ENCODE measurements at regions not wholly inside any gene's neighbourhood (a gene's known extent, or its start where the extent isn't known, plus 50 kb on each side); places are given as distances from the start of the nearest gene placed in this dataset.

GRCh38 chr11:92149996-92150395, 74.6 kb upstream of the FAT3 start:
- POLR2A ChIA-PET, result no interaction called here
- Histone ChIP-seq H3K36me3 (replicated peaks in 1 of 2; ENCODE audit: control extremely low read depth in 1 of 2, control insufficient read depth in 1 of 2, extremely low read depth in 1 of 2, insufficient read depth in 2 of 2, low read length in 1 of 2) (no peaks in the 10 kb centered on the region), H3K79me2 (ENCODE audit: control insufficient read depth, insufficient read depth, low read length) (no peaks in the 10 kb centered on the region), H2AFZ (ENCODE audit: insufficient read depth, low read depth, low read length, poor library complexity, severe bottlenecking) (no peak overlapping the region), H3K4me1 (ENCODE audit: control insufficient read depth in 2 of 2, insufficient read depth in 2 of 2, low read length in 2 of 2) (no peaks in the 10 kb centered on the region), H4K20me1 (ENCODE audit: control insufficient read depth, insufficient read depth, low read length, poor library complexity, severe bottlenecking) (no peaks in the 10 kb centered on the region), H3K27me3 (replicated peaks in 1 of 4; ENCODE audit: control extremely low read depth in 1 of 4, control insufficient read depth in 3 of 4, insufficient read depth in 4 of 4, low read length in 3 of 4) (no peaks in the 10 kb centered on the region), H3K4me2 (replicated peaks; ENCODE audit: low read depth, low read length, poor library complexity, severe bottlenecking) (no peak overlapping the region), H3K9ac (ENCODE audit: low read length) (no peak overlapping the region), H3K27ac (ENCODE audit: low read length in 2 of 2) (no peak overlapping the region), H3K9me3 (ENCODE audit: control extremely low read depth in 1 of 3, control insufficient read depth in 2 of 3, insufficient read depth in 1 of 3, low read length in 2 of 3) (no peaks in the 10 kb centered on the region), H3K4me3 (ENCODE audit: control extremely low read depth in 1 of 5, extremely low read depth in 1 of 5, insufficient read depth in 1 of 5, low read depth in 2 of 5, low read length in 4 of 5) (no peak overlapping the region)
- H3K27ac Mint-ChIP-seq, result no peak overlapping the region
- CTCF ChIA-PET, result no interaction called here
- H3K9me3 Mint-ChIP-seq (ENCODE audit: insufficient read depth), result no peaks in the 10 kb centered on the region
- no peak overlapping the region for H3K4me3 Mint-ChIP-seq
- intact Hi-C loops (cut with micrococcal nuclease), result no loop called here
- no peaks in the 10 kb centered on the region for H3K4me1 Mint-ChIP-seq
- no peaks in the 10 kb centered on the region for H3K27me3 Mint-ChIP-seq
- no peak for TF ChIP-seq EZH2 (IDR thresholded peaks at IDR 0.05; ENCODE audit: borderline replicate concordance, insufficient read depth, low read depth, low read length, poor library complexity, severe bottlenecking)
- no peak for TF ChIP-seq CTCF (IDR thresholded peaks at IDR 0.05)
- ATAC-seq (ENCODE audit: low read depth) (no peak), DNase-seq (no peak)
- 39% methylated on average over 2 of the region's 2 CpGs for WGBS (ENCODE audit: insufficient coverage)

- Mint-ChIP-seq H3K4me1 (no peaks in the 10 kb centered on the region), H3K4me3 (no peak overlapping the region), H3K27me3 (no peaks in the 10 kb centered on the region), H3K27ac (no peak overlapping the region), H3K9me3 (ENCODE audit: insufficient read depth) (no peaks in the 10 kb centered on the region)
- no peak for ATAC-seq (ENCODE audit: low read depth)
- POLR2A ChIA-PET, result no interaction called here
- no peak overlapping the region for H3K4me3 ChIP-seq (ENCODE audit: control extremely low read depth in 1 of 5, extremely low read depth in 1 of 5, insufficient read depth in 1 of 5, low read depth in 2 of 5, low read length in 4 of 5)
- H3K27ac ChIP-seq (ENCODE audit: low read length in 2 of 2), result no peak overlapping the region
- no peak for TF ChIP-seq EZH2 (IDR thresholded peaks at IDR 0.05; ENCODE audit: borderline replicate concordance, insufficient read depth, low read depth, low read length, poor library complexity, severe bottlenecking)
- TF ChIP-seq CTCF (IDR thresholded peaks at IDR 0.05), result no peak
- H3K4me2 ChIP-seq (replicated peaks; ENCODE audit: low read depth, low read length, poor library complexity, severe bottlenecking), result no peak overlapping the region
- intact Hi-C loops (cut with micrococcal nuclease), result no loop called here
- no peak overlapping the region for H3K9ac ChIP-seq (ENCODE audit: low read length)
- H3K79me2 ChIP-seq (ENCODE audit: control insufficient read depth, insufficient read depth, low read length), result no peaks in the 10 kb centered on the region
- H2AFZ ChIP-seq (ENCODE audit: insufficient read depth, low read depth, low read length, poor library complexity, severe bottlenecking), result no peak overlapping the region
- H3K9me3 ChIP-seq (ENCODE audit: control extremely low read depth in 1 of 3, control insufficient read depth in 2 of 3, insufficient read depth in 1 of 3, low read length in 2 of 3), result peaks cover 0 to 1% (median 0%) of the 10 kb centered on the region in 3 donors
- CTCF ChIA-PET, result no interaction called here
- no peaks in the 10 kb centered on the region for H3K27me3 ChIP-seq (replicated peaks in 1 of 4; ENCODE audit: control extremely low read depth in 1 of 4, control insufficient read depth in 3 of 4, insufficient read depth in 4 of 4, low read length in 3 of 4)
- no peak for DNase-seq
- H4K20me1 ChIP-seq (ENCODE audit: control insufficient read depth, insufficient read depth, low read length, poor library complexity, severe bottlenecking), result no peaks in the 10 kb centered on the region
- H3K36me3 ChIP-seq (replicated peaks in 1 of 2; ENCODE audit: control extremely low read depth in 1 of 2, control insufficient read depth in 1 of 2, extremely low read depth in 1 of 2, insufficient read depth in 2 of 2, low read length in 1 of 2), result no peaks in the 10 kb centered on the region
- H3K4me1 ChIP-seq (ENCODE audit: control insufficient read depth in 2 of 2, insufficient read depth in 2 of 2, low read length in 2 of 2), result no peaks in the 10 kb centered on the region
Measured at GRCh38 chr11:92141725-92142124, 82.9 kb upstream of the FAT3 start.
